ENCODE measurements at regions not wholly inside any gene's neighbourhood (a gene's known extent, or its start where the extent isn't known, plus 50 kb on each side); places are given as distances from the start of the nearest gene placed in this dataset.

GRCh38 chr7:98559958-98560357 lies 57.1 kb upstream of the NPTX2 start:
- Mint-ChIP-seq H3K4me3 (no peak overlapping the region), H3K36me3 (ENCODE audit: low read depth) (no peaks in the 10 kb centered on the region), H3K9me3 (peaks cover 3% of the 10 kb centered on the region), H3K27ac (no peak overlapping the region), H3K27me3 (peaks cover 23% of the 10 kb centered on the region), H3K4me1 (ENCODE audit: low read depth) (no peaks in the 10 kb centered on the region)
- TF ChIP-seq, protein P1, sequence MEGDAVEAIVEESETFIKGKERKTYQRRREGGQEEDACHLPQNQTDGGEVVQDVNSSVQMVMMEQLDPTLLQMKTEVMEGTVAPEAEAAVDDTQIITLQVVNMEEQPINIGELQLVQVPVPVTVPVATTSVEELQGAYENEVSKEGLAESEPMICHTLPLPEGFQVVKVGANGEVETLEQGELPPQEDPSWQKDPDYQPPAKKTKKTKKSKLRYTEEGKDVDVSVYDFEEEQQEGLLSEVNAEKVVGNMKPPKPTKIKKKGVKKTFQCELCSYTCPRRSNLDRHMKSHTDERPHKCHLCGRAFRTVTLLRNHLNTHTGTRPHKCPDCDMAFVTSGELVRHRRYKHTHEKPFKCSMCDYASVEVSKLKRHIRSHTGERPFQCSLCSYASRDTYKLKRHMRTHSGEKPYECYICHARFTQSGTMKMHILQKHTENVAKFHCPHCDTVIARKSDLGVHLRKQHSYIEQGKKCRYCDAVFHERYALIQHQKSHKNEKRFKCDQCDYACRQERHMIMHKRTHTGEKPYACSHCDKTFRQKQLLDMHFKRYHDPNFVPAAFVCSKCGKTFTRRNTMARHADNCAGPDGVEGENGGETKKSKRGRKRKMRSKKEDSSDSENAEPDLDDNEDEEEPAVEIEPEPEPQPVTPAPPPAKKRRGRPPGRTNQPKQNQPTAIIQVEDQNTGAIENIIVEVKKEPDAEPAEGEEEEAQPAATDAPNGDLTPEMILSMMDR (IDR thresholded peaks at IDR 0.05): no peak
- Histone ChIP-seq H3K27ac (ENCODE audit: low read depth in 1 of 2, low read length in 2 of 2) (no peak overlapping the region), H3K4me1 (ENCODE audit: insufficient read depth, low read length) (no peaks in the 10 kb centered on the region), H3K4me3 (ENCODE audit: low read length) (no peak overlapping the region), H3K36me3 (ENCODE audit: insufficient read depth, low read length) (no peaks in the 10 kb centered on the region), H3K9me3 (ENCODE audit: control insufficient read depth in 1 of 2, insufficient read depth in 1 of 2, low read length in 2 of 2) (peaks cover 0 to 19% of the 10 kb centered on the region in 2 experiments), H3K27me3 (ENCODE audit: control insufficient read depth in 1 of 2, insufficient read depth in 2 of 2, low read length in 2 of 2) (no peaks in the 10 kb centered on the region)
- ATAC-seq (ENCODE audit: poor library complexity) (no peak), DNase-seq (no peak)
- ChIA-PET POLR2A (no interaction called here), CTCF (no interaction called here)
- intact Hi-C loops (cut with DNase I, micrococcal nuclease): no loop called here

DNA sequence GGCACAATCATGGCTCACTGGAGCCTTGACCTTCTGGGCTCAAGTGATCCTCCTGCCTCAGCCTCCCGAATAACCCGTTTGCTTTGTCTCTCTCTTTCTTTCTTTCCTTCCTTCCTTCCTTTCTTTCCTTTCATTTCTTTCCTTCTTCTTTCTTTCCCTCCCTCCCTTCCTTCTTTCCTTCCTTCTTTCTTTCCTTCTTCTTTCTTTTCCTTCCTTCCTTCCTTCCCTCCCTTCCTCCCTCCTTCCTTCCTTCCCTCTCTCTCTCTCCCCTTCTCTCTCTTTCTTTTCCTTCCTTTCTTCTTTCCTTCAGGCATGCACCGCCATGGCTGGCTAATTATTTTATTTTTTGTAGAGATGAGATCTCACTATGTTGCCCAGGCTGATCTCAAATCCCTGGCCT lies 57.9 kb upstream of the NPTX2 start:
- no peaks in the 10 kb centered on the region for H3K4me1 Mint-ChIP-seq (ENCODE audit: low read depth)
- no peaks in the 10 kb centered on the region for H3K36me3 Mint-ChIP-seq (ENCODE audit: low read depth)
- H3K9me3 Mint-ChIP-seq: peaks cover 3% of the 10 kb centered on the region
- H3K36me3 ChIP-seq (ENCODE audit: insufficient read depth, low read length): no peaks in the 10 kb centered on the region
- TF ChIP-seq, protein P1 (IDR thresholded peaks at IDR 0.05): no peak
- H3K27me3 ChIP-seq (ENCODE audit: control insufficient read depth in 1 of 2, insufficient read depth in 2 of 2, low read length in 2 of 2): no peaks in the 10 kb centered on the region
- peaks cover 22% of the 10 kb centered on the region for H3K27me3 Mint-ChIP-seq
- DNase-seq (no peak), ATAC-seq (ENCODE audit: poor library complexity) (no peak)
- no peak overlapping the region for H3K27ac ChIP-seq (ENCODE audit: low read depth in 1 of 2, low read length in 2 of 2)
- no peak overlapping the region for H3K4me3 ChIP-seq (ENCODE audit: low read length)
- H3K9me3 ChIP-seq (ENCODE audit: control insufficient read depth in 1 of 2, insufficient read depth in 1 of 2, low read length in 2 of 2): peaks cover 0 to 21% of the 10 kb centered on the region in 2 experiments
- intact Hi-C loops (cut with DNase I, micrococcal nuclease): no loop called here
- CTCF ChIA-PET: no interaction called here
- H3K27ac Mint-ChIP-seq: no peak overlapping the region
- no peaks in the 10 kb centered on the region for H3K4me1 ChIP-seq (ENCODE audit: insufficient read depth, low read length)
- POLR2A ChIA-PET: no interaction called here
- no peak overlapping the region for H3K4me3 Mint-ChIP-seq

DNA sequence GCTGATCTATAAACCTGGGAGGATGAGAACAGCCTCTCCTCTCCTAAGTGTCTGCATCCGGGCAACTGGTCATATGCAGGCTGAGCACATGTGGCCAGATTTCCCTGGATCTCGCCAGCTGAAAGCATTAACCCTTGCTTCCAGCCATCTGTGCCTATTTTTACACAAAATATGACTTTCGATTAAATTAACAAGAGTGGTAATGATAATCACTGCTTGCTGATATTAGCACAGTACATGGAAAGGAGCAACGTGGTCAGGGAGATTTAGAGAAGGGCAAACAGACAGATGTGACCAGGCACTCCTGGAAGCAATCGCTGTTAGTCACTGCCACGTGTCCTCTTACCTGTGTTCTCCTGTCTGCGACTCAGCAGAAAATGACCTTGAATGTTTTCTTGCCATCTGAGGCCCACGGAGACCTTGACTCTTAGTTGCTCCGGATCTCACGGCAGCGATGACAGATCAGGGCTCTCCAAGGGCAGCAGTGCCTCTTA lies 59.5 kb upstream of the NPTX2 start:
- no peak for ATAC-seq (ENCODE audit: poor library complexity)
- Mint-ChIP-seq H3K27me3 (peaks cover 17% of the 10 kb centered on the region), H3K36me3 (ENCODE audit: low read depth) (no peaks in the 10 kb centered on the region), H3K4me3 (no peak overlapping the region), H3K27ac (no peak overlapping the region), H3K9me3 (no peaks in the 10 kb centered on the region), H3K4me1 (ENCODE audit: low read depth) (no peaks in the 10 kb centered on the region)
- no peaks in the 10 kb centered on the region for H3K36me3 ChIP-seq (ENCODE audit: insufficient read depth, low read length)
- TF ChIP-seq, protein P1 (IDR thresholded peaks at IDR 0.05): no peak
- ChIA-PET POLR2A (no interaction called here), CTCF (no interaction called here)
- no peak overlapping the region for H3K4me3 ChIP-seq (ENCODE audit: low read length)
- H3K27me3 ChIP-seq (ENCODE audit: control insufficient read depth in 1 of 2, insufficient read depth in 2 of 2, low read length in 2 of 2): no peaks in the 10 kb centered on the region
- H3K9me3 ChIP-seq (ENCODE audit: control insufficient read depth in 1 of 2, insufficient read depth in 1 of 2, low read length in 2 of 2): peaks cover 6 to 18% of the 10 kb centered on the region in 2 experiments
- H3K27ac ChIP-seq (ENCODE audit: low read depth in 1 of 2, low read length in 2 of 2): no peak overlapping the region
- intact Hi-C loops (cut with DNase I, micrococcal nuclease): no loop called here
- no peaks in the 10 kb centered on the region for H3K4me1 ChIP-seq (ENCODE audit: insufficient read depth, low read length)
- DNase-seq: no peak
